Esophagus squamous epithelium (tissue), 4 donors: ENCODE measurements at regions not wholly inside any gene's neighbourhood (a gene's known extent, or its start where the extent isn't known, plus 50 kb on each side); places are given as distances from the start of the nearest gene placed in this dataset.

Source experiments
- CTCF ChIP-seq, 6 experiments: fragments of 450-650 bp in 4 of 6; fragments of 200-600 bp in 2 of 6; sonication (generic) in 2 of 6; IDR thresholded peaks; one replicate each; pipeline ENCODE4 v1.5.1; 2016 to 2019; ENCODE audit warnings: antibody characterized with exemption in 6 of 6, mild to moderate bottlenecking in 4 of 6, moderate library complexity in 4 of 6
- POLR2A ChIP-seq, 4 donors: fragments of 450-650 bp; IDR thresholded peaks; one replicate each; pipeline ENCODE4 v1.6.1; 2017; ENCODE audit warnings: antibody characterized with exemption in 4 of 4, mild to moderate bottlenecking in 4 of 4, moderate library complexity in 3 of 4

- TF ChIP-seq CTCF (IDR thresholded peaks at IDR 0.05): no peak
- TF ChIP-seq POLR2A (IDR thresholded peaks at IDR 0.05): no peak
Observed at GRCh38 chr4:104022226-104022625, 302.4 kb upstream of the TACR3 start.
